Osteocyte (in vitro differentiated cells): ENCODE measurements at regions not wholly inside any gene's neighbourhood (a gene's known extent, or its start where the extent isn't known, plus 50 kb on each side); places are given as distances from the start of the nearest gene placed in this dataset.
A peak's percentile ranks its signal among the peaks of the same experiment; 100 is the strongest.

Source experiments
- DNase-seq: peaks from one replicate; pipeline ENCODE4 v3.0.0; 2021; ENCODE audit warnings: mixed read lengths; ENCODE audit not compliant: unreplicated experiment; ENCODE audit errors: extremely low spot score
- H3K27ac Mint-ChIP-seq: one replicate; pipeline ENCODE4 v1.8.0; 2021; ENCODE audit warnings: mild to moderate bottlenecking, mixed read lengths; ENCODE audit not compliant: unreplicated experiment
- H3K27me3 Mint-ChIP-seq: one replicate; pipeline ENCODE4 v1.8.0; 2021; ENCODE audit warnings: mixed read lengths; ENCODE audit not compliant: unreplicated experiment
- H3K36me3 Mint-ChIP-seq: one replicate; pipeline ENCODE4 v1.8.0; 2021; ENCODE audit warnings: mixed read lengths; ENCODE audit not compliant: unreplicated experiment
- H3K4me1 Mint-ChIP-seq: one replicate; pipeline ENCODE4 v1.8.0; 2021; ENCODE audit warnings: mixed read lengths; ENCODE audit not compliant: unreplicated experiment
- H3K4me3 Mint-ChIP-seq: one replicate; pipeline ENCODE4 v1.8.0; 2021; ENCODE audit warnings: mild to moderate bottlenecking, moderate library complexity, mixed read lengths; ENCODE audit not compliant: unreplicated experiment
- H3K9me3 Mint-ChIP-seq: one replicate; pipeline ENCODE4 v1.8.0; 2021; ENCODE audit warnings: mixed read lengths; ENCODE audit not compliant: unreplicated experiment
- CTCF ChIP-seq: fragments of 200-600 bp; sonication (generic); IDR thresholded peaks from 2 replicates; pipeline ENCODE4 v1.5.0; 2021; ENCODE audit warnings: antibody characterized with exemption, mild to moderate bottlenecking, moderate library complexity

- no peak for TF ChIP-seq CTCF
- Mint-ChIP-seq H3K27ac (no peak overlapping the region), H3K4me3 (no peak overlapping the region)
These were observed 143.9 kb downstream of the OR2K2 start for GRCh38 chr9:111186021-111186530.

GRCh38 chr9:111180811-111181210 is 142.5 kb upstream of the LPAR1 start:
- Mint-ChIP-seq H3K27me3 (no peaks in the 10 kb centered on the region), H3K36me3 (peaks cover 6% of the 10 kb centered on the region), H3K4me3 (no peak overlapping the region), H3K4me1 (peaks cover 23% of the 10 kb centered on the region), H3K9me3 (peaks cover 12% of the 10 kb centered on the region), H3K27ac (no peak overlapping the region)
- no peak for DNase-seq
- TF ChIP-seq CTCF, result no peak

More at GRCh38 chr9:111186021-111186530, 143.9 kb downstream of the OR2K2 start:
- Mint-ChIP-seq H3K4me1 (peaks cover 2% of the 10 kb centered on the region), H3K36me3 (peaks cover 6% of the 10 kb centered on the region), H3K27me3 (no peaks in the 10 kb centered on the region), H3K9me3 (peaks cover 12% of the 10 kb centered on the region)
- no peak for DNase-seq

- H3K4me1 Mint-ChIP-seq, result peaks cover 23% of the 10 kb centered on the region
- no peak for DNase-seq
- H3K36me3 Mint-ChIP-seq, result peaks cover 3% of the 10 kb centered on the region
These were observed 141.3 kb upstream of the LPAR1 start for GRCh38 chr9:111179577-111179976.

GRCh38 chr9:111178331-111179055 is 140.2 kb upstream of the LPAR1 start:
- Mint-ChIP-seq H3K36me3 (no peaks in the 10 kb centered on the region), H3K27ac (peak overlapping the region; percentile 88), H3K4me3 (peak overlapping the region; percentile 52), H3K4me1 (peaks cover 23% of the 10 kb centered on the region), H3K9me3 (peaks cover 3% of the 10 kb centered on the region), H3K27me3 (no peaks in the 10 kb centered on the region)
- no peak for DNase-seq
- TF ChIP-seq CTCF, result no peak

More at GRCh38 chr9:111179577-111179976, 141.3 kb upstream of the LPAR1 start:
- Mint-ChIP-seq H3K9me3 (peaks cover 12% of the 10 kb centered on the region), H3K27ac (no peak overlapping the region), H3K4me3 (no peak overlapping the region), H3K27me3 (no peaks in the 10 kb centered on the region)
- TF ChIP-seq CTCF, result no peak

GRCh38 chr9:111176511-111176910 is 138.2 kb upstream of the LPAR1 start:
- Mint-ChIP-seq H3K27me3 (no peaks in the 10 kb centered on the region), H3K4me1 (peaks cover 23% of the 10 kb centered on the region), H3K4me3 (no peak overlapping the region), H3K9me3 (peaks cover 13% of the 10 kb centered on the region), H3K27ac (no peak overlapping the region), H3K36me3 (no peaks in the 10 kb centered on the region)
- TF ChIP-seq CTCF, result no peak
- no peak for DNase-seq
